ENCODE measurements at regions not wholly inside any gene's neighbourhood (a gene's known extent, or its start where the extent isn't known, plus 50 kb on each side); places are given as distances from the start of the nearest gene placed in this dataset.
"Not testable (repeated sequence)": the region's sequence is repeated elsewhere in the genome, so short reads cannot be mapped to it uniquely, and the experiment has no call there.

- no peak for DNase-seq
Observed at GRCh38 chr2:239566995-239567568, 166.3 kb upstream of the HDAC4 start.

- DNase-seq: no peak
Observed at GRCh38 chr2:239566162-239566994, 165.6 kb upstream of the HDAC4 start.

- no peak for DNase-seq
Observed at GRCh38 chr2:239564587-239564986, 163.8 kb upstream of the HDAC4 start.

- DNase-seq: no peak
Observed at GRCh38 chr2:239563561-239563960, 162.7 kb upstream of the HDAC4 start.

- DNase-seq: no peak
Observed at GRCh38 chr2:239561446-239562001, 160.7 kb upstream of the HDAC4 start.

GRCh38 chr2:239559417-239560261 is 158.8 kb upstream of the HDAC4 start:
- no peak for DNase-seq

GRCh38 chr2:239558661-239559060 is 157.8 kb upstream of the HDAC4 start:
- DNase-seq: no peak

GRCh38 chr2:239557516-239557915 is 156.7 kb upstream of the HDAC4 start:
- no peak for DNase-seq

GRCh38 chr2:239555571-239555905 is 154.7 kb upstream of the HDAC4 start:
- no peak for DNase-seq

GRCh38 chr2:239554766-239555570 is 154.1 kb upstream of the HDAC4 start:
- DNase-seq: no peak

GRCh38 chr2:239553376-239554000 is 152.7 kb upstream of the HDAC4 start:
- DNase-seq: no peak

- no peak for DNase-seq
Observed at GRCh38 chr2:239552213-239552926, 151.6 kb upstream of the HDAC4 start.

- no peak for DNase-seq
Observed at GRCh38 chr2:239551206-239551605, 150.4 kb upstream of the HDAC4 start.

- DNase-seq: no peak
Observed at GRCh38 chr2:239550357-239550756, 149.5 kb upstream of the HDAC4 start.

GRCh38 chr2:239549711-239550255 is 149.0 kb upstream of the HDAC4 start:
- no peak for DNase-seq

- no peak for DNase-seq
Observed at GRCh38 chr2:239548965-239549595, 148.3 kb upstream of the HDAC4 start.

- DNase-seq: no peak
Observed at GRCh38 chr2:239548451-239548871, 147.6 kb upstream of the HDAC4 start.

GRCh38 chr2:239547140-239547539 is 146.3 kb upstream of the HDAC4 start:
- DNase-seq: not testable (repeated sequence)

- DNase-seq: no peak
Observed at GRCh38 chr2:239546541-239546940, 145.7 kb upstream of the HDAC4 start.

Data from right kidney (tissue), 1 donor.